ENCODE measurements at regions not wholly inside any gene's neighbourhood (a gene's known extent, or its start where the extent isn't known, plus 50 kb on each side); places are given as distances from the start of the nearest gene placed in this dataset.

GRCh38 chr20:52093575-52093974 lies 98.0 kb downstream of the ZFP64 start:
- no peaks in the 10 kb centered on the region for H3K9me3 ChIP-seq (ENCODE audit: low read length)
- H3K9me2 ChIP-seq (ENCODE audit: insufficient read depth, low read length), result no peaks in the 10 kb centered on the region
- TF ChIP-seq CTCF (conservative IDR thresholded peaks at IDR 0.05; ENCODE audit: low read length), result no peak
- no peak for TF ChIP-seq EZH2phosphoT487 (IDR thresholded peaks at IDR 0.05; ENCODE audit: borderline replicate concordance, low read depth, low read length)
- no peak overlapping the region for H3K4me2 ChIP-seq (ENCODE audit: low read length)
- no peaks in the 10 kb centered on the region for H3K4me1 ChIP-seq (ENCODE audit: insufficient read depth, low read length, poor library complexity, severe bottlenecking)
- H4K20me1 ChIP-seq (ENCODE audit: insufficient read depth, low read length), result no peaks in the 10 kb centered on the region
- ChIA-PET POLR2A (no interaction called here), CTCF (ENCODE audit: unreplicated experiment) (no interaction called here)
- no peak overlapping the region for H3K4me3 ChIP-seq (ENCODE audit: low read depth, low read length, poor library complexity, severe bottlenecking)
- intact Hi-C loops (cut with micrococcal nuclease; ENCODE audit: unreplicated experiment), result no loop called here
- DNase-seq (ENCODE audit: low spot score), result no peak
- no peaks in the 10 kb centered on the region for H3K36me3 ChIP-seq (ENCODE audit: insufficient read depth, low read length)
- H2AFZ ChIP-seq (ENCODE audit: low read length), result no peak overlapping the region
- BruUV-seq (replicated peaks), result no TSS peak
- H3K27ac ChIP-seq (ENCODE audit: low read depth, low read length, poor library complexity, severe bottlenecking), result no peak overlapping the region
- no peaks in the 10 kb centered on the region for H3K79me2 ChIP-seq (ENCODE audit: insufficient read depth, low read depth, low read length)

- Histone ChIP-seq H3K27ac (ENCODE audit: low read depth, low read length, poor library complexity, severe bottlenecking) (no peak overlapping the region), H3K4me3 (ENCODE audit: low read depth, low read length, poor library complexity, severe bottlenecking) (no peak overlapping the region), H3K9me2 (ENCODE audit: insufficient read depth, low read length) (no peaks in the 10 kb centered on the region), H3K4me1 (ENCODE audit: insufficient read depth, low read length, poor library complexity, severe bottlenecking) (no peaks in the 10 kb centered on the region), H3K9me3 (ENCODE audit: low read length) (peaks cover 17% of the 10 kb centered on the region), H4K20me1 (ENCODE audit: insufficient read depth, low read length) (no peaks in the 10 kb centered on the region), H3K36me3 (ENCODE audit: insufficient read depth, low read length) (no peaks in the 10 kb centered on the region), H3K79me2 (ENCODE audit: insufficient read depth, low read depth, low read length) (no peaks in the 10 kb centered on the region), H3K4me2 (ENCODE audit: low read length) (no peak overlapping the region), H2AFZ (ENCODE audit: low read length) (no peak overlapping the region)
- no peak for TF ChIP-seq CTCF (conservative IDR thresholded peaks at IDR 0.05; ENCODE audit: low read length)
- TF ChIP-seq EZH2phosphoT487 (IDR thresholded peaks at IDR 0.05; ENCODE audit: borderline replicate concordance, low read depth, low read length), result no peak
- DNase-seq (ENCODE audit: low spot score), result no peak
- POLR2A ChIA-PET, result interaction anchor here (0.6 kb wide), 1 partner anchor 948 kb away, joined by 3 read pairs; no protein-coding TSS in a partner anchor
- CTCF ChIA-PET (ENCODE audit: unreplicated experiment), result no interaction called here
- BruUV-seq (replicated peaks), result no TSS peak
- intact Hi-C loops (cut with micrococcal nuclease; ENCODE audit: unreplicated experiment), result no loop called here
Measured at GRCh38 chr20:52090035-52090434, 101.5 kb downstream of the ZFP64 start.

GRCh38 chr20:52087471-52087870 lies 104.1 kb downstream of the ZFP64 start:
- Histone ChIP-seq H3K36me3 (ENCODE audit: insufficient read depth, low read length) (no peaks in the 10 kb centered on the region), H3K4me2 (ENCODE audit: low read length) (no peak overlapping the region), H3K4me3 (ENCODE audit: low read depth, low read length, poor library complexity, severe bottlenecking) (no peak overlapping the region), H3K27ac (ENCODE audit: low read depth, low read length, poor library complexity, severe bottlenecking) (no peak overlapping the region), H2AFZ (ENCODE audit: low read length) (no peak overlapping the region), H4K20me1 (ENCODE audit: insufficient read depth, low read length) (no peaks in the 10 kb centered on the region), H3K4me1 (ENCODE audit: insufficient read depth, low read length, poor library complexity, severe bottlenecking) (no peaks in the 10 kb centered on the region), H3K9me2 (ENCODE audit: insufficient read depth, low read length) (no peaks in the 10 kb centered on the region), H3K79me2 (ENCODE audit: insufficient read depth, low read depth, low read length) (no peaks in the 10 kb centered on the region), H3K9me3 (ENCODE audit: low read length) (peaks cover 17% of the 10 kb centered on the region)
- DNase-seq (ENCODE audit: low spot score), result no peak
- POLR2A ChIA-PET, result no interaction called here
- no TSS peak for BruUV-seq (replicated peaks)
- intact Hi-C loops (cut with micrococcal nuclease; ENCODE audit: unreplicated experiment), result no loop called here
- CTCF ChIA-PET (ENCODE audit: unreplicated experiment), result no interaction called here
- TF ChIP-seq EZH2phosphoT487 (IDR thresholded peaks at IDR 0.05; ENCODE audit: borderline replicate concordance, low read depth, low read length), result no peak
- no peak for TF ChIP-seq CTCF (conservative IDR thresholded peaks at IDR 0.05; ENCODE audit: low read length)
